Trophoblast cell (in vitro differentiated cells and primary cell): ENCODE measurements at regions not wholly inside any gene's neighbourhood (a gene's known extent, or its start where the extent isn't known, plus 50 kb on each side); places are given as distances from the start of the nearest gene placed in this dataset.

ENCODE experiments used
- DNase-seq, 2 donors: peaks; one replicate each; pipeline ENCODE4 v3.0.0-alpha.2; 2016
- H2AFZ ChIP-seq: 2 replicates; pipeline ENCODE4 v1.6.1; 2013; ENCODE audit warnings: low read length, moderate library complexity, mild to moderate bottlenecking; ENCODE audit not compliant: insufficient read depth, poor library complexity
- H2AK5ac ChIP-seq: 2 replicates; pipeline ENCODE4 v1.6.1; 2013; ENCODE audit warnings: mild to moderate bottlenecking, low read length
- H2BK120ac ChIP-seq: 2 replicates; pipeline ENCODE4 v1.6.1; 2013; ENCODE audit warnings: low read length, mild to moderate bottlenecking, moderate library complexity; ENCODE audit not compliant: insufficient read depth, poor library complexity
- H2BK12ac ChIP-seq: 2 replicates; pipeline ENCODE4 v1.6.1; 2013; ENCODE audit warnings: mild to moderate bottlenecking, low read length, moderate library complexity
- H2BK5ac ChIP-seq: 2 replicates; pipeline ENCODE4 v1.6.1; 2013; ENCODE audit warnings: low read length, low read depth, moderate library complexity, mild to moderate bottlenecking; ENCODE audit not compliant: poor library complexity
- H3K14ac ChIP-seq: 2 replicates; pipeline ENCODE4 v1.6.1; 2013; ENCODE audit warnings: mild to moderate bottlenecking, low read length
- H3K18ac ChIP-seq: 2 replicates; pipeline ENCODE4 v1.6.1; 2013; ENCODE audit warnings: mild to moderate bottlenecking, low read length
- H3K23ac ChIP-seq: 2 replicates; pipeline ENCODE4 v1.6.1; 2013; ENCODE audit warnings: low read length
- H3K27ac ChIP-seq: 2 replicates; pipeline ENCODE4 v1.5.1; 2013; ENCODE audit warnings: low read depth, mild to moderate bottlenecking, inconsistent platforms, low read length, moderate library complexity
- H3K27me3 ChIP-seq: 2 replicates; pipeline ENCODE4 v1.6.1; 2013; ENCODE audit warnings: inconsistent platforms, mild to moderate bottlenecking, low read length, moderate library complexity; ENCODE audit not compliant: insufficient read depth
- H3K36me3 ChIP-seq, 2 experiments: 1 replicate in 1 of 2; 2 replicates in 1 of 2; pipeline ENCODE4 v1.6.1; 2013; ENCODE audit warnings: low read length in 2 of 2, mild to moderate bottlenecking in 2 of 2, moderate library complexity in 1 of 2; ENCODE audit not compliant: insufficient read depth in 2 of 2, control insufficient read depth in 1 of 2
- H3K4ac ChIP-seq: 2 replicates; pipeline ENCODE4 v1.6.1; 2013; ENCODE audit warnings: low read depth, mild to moderate bottlenecking, low read length, moderate library complexity
- H3K4me1 ChIP-seq, 2 experiments: 1 replicate in 1 of 2; 2 replicates in 1 of 2; pipeline ENCODE4 v1.6.1; 2013; ENCODE audit warnings: low read length in 2 of 2, mild to moderate bottlenecking in 2 of 2, moderate library complexity in 1 of 2; ENCODE audit not compliant: insufficient read depth in 2 of 2, control insufficient read depth in 1 of 2
- H3K4me2 ChIP-seq: 2 replicates; pipeline ENCODE4 v1.6.1; 2013; ENCODE audit warnings: inconsistent platforms, mild to moderate bottlenecking, low read length, moderate library complexity
- H3K4me3 ChIP-seq: 2 replicates; pipeline ENCODE4 v1.5.1; 2013; ENCODE audit warnings: mild to moderate bottlenecking, low read depth, low read length, inconsistent platforms
- H3K79me1 ChIP-seq: one replicate; pipeline ENCODE4 v1.6.1; 2013; ENCODE audit warnings: low read length
- H3K79me2 ChIP-seq: 2 replicates; pipeline ENCODE4 v1.6.1; 2013; ENCODE audit warnings: low read length, mild to moderate bottlenecking; ENCODE audit not compliant: control insufficient read depth, insufficient read depth, poor library complexity
- H3K9ac ChIP-seq: 2 replicates; pipeline ENCODE4 v1.6.1; 2013; ENCODE audit warnings: mild to moderate bottlenecking, low read length
- H3K9me3 ChIP-seq: 2 replicates; pipeline ENCODE4 v1.6.1; 2013; ENCODE audit warnings: low read depth, mild to moderate bottlenecking, control low read depth, inconsistent platforms, low read length; ENCODE audit not compliant: insufficient read depth
- H4K12ac ChIP-seq: 2 replicates; pipeline ENCODE4 v1.6.1; 2013; ENCODE audit warnings: low read depth, mild to moderate bottlenecking, low read length, moderate library complexity
- H4K8ac ChIP-seq: 2 replicates; pipeline ENCODE4 v1.6.1; 2013; ENCODE audit warnings: low read depth, mild to moderate bottlenecking, low read length, moderate library complexity
- H4K91ac ChIP-seq: one replicate; pipeline ENCODE4 v1.6.1; 2013; ENCODE audit warnings: low read depth, mild to moderate bottlenecking, low read length, moderate library complexity
- WGBS: extraction: QIAGEN DNeasy Blood & Tissue Kit; methylation state at CpG from one replicate; pipeline ENCODE4 v1.1.7; 2013; ENCODE audit warnings: missing lambda C conversion rate; ENCODE audit not compliant: insufficient read length, insufficient coverage; ENCODE audit errors: extremely low coverage; 5-methylcytosine and 5-hydroxymethylcytosine counted together

DNA sequence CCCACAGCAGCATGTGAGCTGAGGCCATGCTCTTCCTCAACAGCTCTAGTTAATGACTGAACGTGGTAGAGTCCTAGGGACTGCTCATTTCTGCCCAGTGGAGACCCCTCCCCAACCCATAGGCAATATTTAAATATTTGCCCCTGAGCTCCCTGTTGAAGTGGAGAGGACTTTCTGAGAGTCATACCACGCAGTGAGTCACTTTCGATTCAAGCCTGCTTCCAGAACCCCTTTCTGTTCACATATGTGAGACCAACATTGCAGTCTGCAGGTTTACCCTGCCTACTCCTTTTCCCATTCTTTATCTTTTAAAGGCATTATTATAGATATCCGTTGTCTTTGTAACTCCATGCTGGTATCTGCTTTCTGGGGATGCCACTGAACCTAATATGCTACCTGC lies 946.3 kb downstream of the JRKL start:
- no peak overlapping the region for H3K9ac ChIP-seq
- no peak overlapping the region for H3K4ac ChIP-seq
- H3K4me2 ChIP-seq: no peak overlapping the region
- no peaks in the 10 kb centered on the region for H3K79me1 ChIP-seq
- no peak overlapping the region for H4K8ac ChIP-seq
- DNase-seq: no peak
- H2AK5ac ChIP-seq: no peak overlapping the region
- no peak overlapping the region for H3K18ac ChIP-seq
- no peak overlapping the region for H3K14ac ChIP-seq
- no CpG with 5 or more reads among the region's 4 CpGs for WGBS
- no peak overlapping the region for H4K91ac ChIP-seq
- no peaks in the 10 kb centered on the region for H3K27me3 ChIP-seq
- no peak overlapping the region for H2AFZ ChIP-seq
- no peak overlapping the region for H3K23ac ChIP-seq
- H2BK5ac ChIP-seq: no peak overlapping the region
- no peak overlapping the region for H2BK120ac ChIP-seq
- H3K79me2 ChIP-seq: no peaks in the 10 kb centered on the region
- H3K4me1 ChIP-seq: no peaks in the 10 kb centered on the region
- no peaks in the 10 kb centered on the region for H3K36me3 ChIP-seq
- no peak overlapping the region for H3K4me3 ChIP-seq
- H3K27ac ChIP-seq: no peak overlapping the region
- no peak overlapping the region for H4K12ac ChIP-seq
- H2BK12ac ChIP-seq: no peak overlapping the region
- H3K9me3 ChIP-seq: no peaks in the 10 kb centered on the region

DNA sequence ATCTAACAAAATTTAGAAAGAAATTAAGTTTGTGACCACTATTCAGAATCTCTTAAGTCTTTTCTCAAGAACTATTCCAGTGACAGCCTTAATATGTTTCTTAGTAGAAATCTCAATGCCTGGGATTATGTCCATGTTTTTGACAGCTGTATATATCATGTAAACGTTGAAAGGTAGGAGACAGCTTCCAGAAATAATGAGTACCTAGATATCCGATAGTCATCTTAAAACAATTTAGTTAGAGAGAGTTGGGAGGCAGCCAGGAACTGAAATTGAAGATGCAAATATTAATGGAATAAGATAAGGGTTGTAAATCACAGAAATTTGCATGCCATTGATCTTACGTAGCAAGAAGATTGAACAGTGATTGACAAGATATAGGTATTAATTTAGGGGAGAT lies 955.2 kb downstream of the JRKL start:
- Histone ChIP-seq H2AFZ (no peak overlapping the region), H2BK120ac (no peak overlapping the region), H3K79me1 (no peaks in the 10 kb centered on the region), H2BK12ac (no peak overlapping the region), H3K4me1 (no peaks in the 10 kb centered on the region), H3K27ac (no peak overlapping the region), H2AK5ac (no peak overlapping the region), H3K4me2 (no peak overlapping the region), H3K14ac (no peak overlapping the region), H3K9me3 (no peaks in the 10 kb centered on the region), H3K79me2 (no peaks in the 10 kb centered on the region), H3K36me3 (no peaks in the 10 kb centered on the region), H3K9ac (no peak overlapping the region), H3K27me3 (no peaks in the 10 kb centered on the region), H4K91ac (no peak overlapping the region), H3K18ac (no peak overlapping the region), H4K12ac (no peak overlapping the region), H4K8ac (no peak overlapping the region), H3K4me3 (no peak overlapping the region), H2BK5ac (no peak overlapping the region), H3K4ac (no peak overlapping the region), H3K23ac (no peak overlapping the region)
- WGBS: no CpG with 5 or more reads among the region's 3 CpGs
- no peak for DNase-seq

DNA sequence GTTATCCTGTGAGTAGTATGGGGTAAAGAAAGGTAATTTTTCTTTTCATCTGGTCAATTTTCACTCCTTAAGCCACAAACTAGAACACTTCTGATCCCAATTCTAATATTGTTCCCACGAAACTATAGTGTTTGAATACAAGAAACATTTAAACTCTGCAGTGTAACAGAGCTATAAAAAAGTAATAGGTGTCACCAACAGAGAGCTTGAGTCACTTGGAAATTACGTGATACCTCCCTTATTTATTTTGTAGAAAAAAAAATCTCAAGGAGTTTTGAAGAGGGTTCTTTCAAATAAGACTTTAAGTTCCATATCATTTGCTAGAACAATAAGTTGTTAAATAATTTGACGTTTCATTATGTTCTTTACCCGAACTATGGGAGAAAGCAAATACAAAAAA lies 959.4 kb downstream of the JRKL start:
- H3K9ac ChIP-seq: no peak overlapping the region
- H2BK120ac ChIP-seq: no peak overlapping the region
- no peak overlapping the region for H4K91ac ChIP-seq
- H3K79me2 ChIP-seq: no peaks in the 10 kb centered on the region
- DNase-seq: no peak
- H3K27ac ChIP-seq: no peak overlapping the region
- H3K79me1 ChIP-seq: no peaks in the 10 kb centered on the region
- no peak overlapping the region for H2AFZ ChIP-seq
- no peak overlapping the region for H3K4me2 ChIP-seq
- H2BK12ac ChIP-seq: no peak overlapping the region
- no peaks in the 10 kb centered on the region for H3K9me3 ChIP-seq
- H3K4ac ChIP-seq: no peak overlapping the region
- no peak overlapping the region for H2AK5ac ChIP-seq
- H4K8ac ChIP-seq: no peak overlapping the region
- no peak overlapping the region for H3K14ac ChIP-seq
- H3K23ac ChIP-seq: no peak overlapping the region
- H3K4me1 ChIP-seq: no peaks in the 10 kb centered on the region
- H3K18ac ChIP-seq: no peak overlapping the region
- no CpG with 5 or more reads among the region's 4 CpGs for WGBS
- no peak overlapping the region for H3K4me3 ChIP-seq
- no peaks in the 10 kb centered on the region for H3K36me3 ChIP-seq
- H3K27me3 ChIP-seq: no peaks in the 10 kb centered on the region
- H4K12ac ChIP-seq: no peak overlapping the region
- no peak overlapping the region for H2BK5ac ChIP-seq

DNA sequence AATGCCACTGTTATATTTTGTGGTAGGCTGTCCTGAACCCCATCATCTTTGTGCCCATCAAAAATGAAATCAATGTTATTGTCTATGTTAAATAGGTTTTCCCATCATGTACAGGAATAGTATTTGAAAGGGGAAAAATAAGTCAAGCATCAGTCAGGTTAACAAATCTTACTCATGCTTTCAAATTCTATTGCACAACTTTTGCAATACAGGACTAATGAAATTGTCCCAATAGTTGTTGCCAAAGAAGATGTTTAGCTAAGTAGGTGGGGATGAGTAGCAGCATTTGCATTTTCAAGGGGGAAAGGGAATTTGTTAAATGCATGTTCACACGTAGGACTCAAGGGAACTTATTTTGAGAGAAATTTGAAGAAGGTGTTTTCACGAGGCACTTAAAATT lies 962.1 kb downstream of the JRKL start:
- no peak overlapping the region for H2BK120ac ChIP-seq
- H3K79me1 ChIP-seq: no peaks in the 10 kb centered on the region
- H3K27ac ChIP-seq: no peak overlapping the region
- H3K36me3 ChIP-seq: no peaks in the 10 kb centered on the region
- no peak overlapping the region for H3K23ac ChIP-seq
- no peak overlapping the region for H3K9ac ChIP-seq
- H3K4me2 ChIP-seq: no peak overlapping the region
- no peak overlapping the region for H3K18ac ChIP-seq
- H2AK5ac ChIP-seq: no peak overlapping the region
- no peaks in the 10 kb centered on the region for H3K27me3 ChIP-seq
- H4K8ac ChIP-seq: no peak overlapping the region
- no peak overlapping the region for H4K91ac ChIP-seq
- no peaks in the 10 kb centered on the region for H3K9me3 ChIP-seq
- DNase-seq: no peak
- H3K14ac ChIP-seq: no peak overlapping the region
- H3K4me1 ChIP-seq: no peaks in the 10 kb centered on the region
- H3K4ac ChIP-seq: no peak overlapping the region
- no peak overlapping the region for H2AFZ ChIP-seq
- H3K79me2 ChIP-seq: no peaks in the 10 kb centered on the region
- WGBS: no CpG with 5 or more reads among the region's 2 CpGs
- no peak overlapping the region for H2BK12ac ChIP-seq
- H4K12ac ChIP-seq: no peak overlapping the region
- no peak overlapping the region for H2BK5ac ChIP-seq
- no peak overlapping the region for H3K4me3 ChIP-seq
